K562 (cell line): ENCODE measurements at regions not wholly inside any gene's neighbourhood (a gene's known extent, or its start where the extent isn't known, plus 50 kb on each side); places are given as distances from the start of the nearest gene placed in this dataset.

Experiments
- ATAC-seq: fragments of 200-7000 bp; cut with Tn5 transposase; 3 replicates; pipeline ENCODE4 v1.9.1; 2020; ENCODE audit warnings: moderate library complexity
- BruUV-seq: library from RNA; stranded (reverse); fragments of 400-500 nt; replicated peaks from 2 replicates; lab custom pipeline; 2021; lab: Mats Ljungman, UMichigan
- CTCF ChIA-PET: fragments of 300-600 bp; formaldehyde crosslinking; extraction: SDS; loops from one replicate; lab custom pipeline; 2021; ENCODE audit warnings: low intra/inter-chr PET ratio; lab: Yijun Ruan, JAX
- POLR2A ChIA-PET: fragments of 300-600, 350-650 bp; sonication (Branson Sonifier 250); formaldehyde crosslinking; extraction: SDS; loops from one replicate; lab custom pipeline; 2021; ENCODE audit warnings: antibody characterized with exemption, inconsistent platforms; lab: Yijun Ruan, JAX
- DNase-seq, 4 experiments: peaks; one replicate each; pipeline versions ENCODE4 v3.0.0 to v3.0.0-alpha.2; 2011 to 2018; ENCODE audit warnings: low spot score in 3 of 4, mixed read lengths in 3 of 4; ENCODE audit errors: extremely low read depth in 1 of 4
- FAIRE-seq: peaks from 2 replicates; lab custom pipeline; 2011; peaks lifted over from hg19 to GRCh38; lab: Jason Lieb, UNC
- H2AFZ ChIP-seq: 2 replicates; pipeline ENCODE4 v1.6.0; 2011; ENCODE audit warnings: low read depth, low read length, control low read depth, inconsistent platforms
- H3K27ac ChIP-seq: fragments of 200-600 bp; 3 replicates; pipeline ENCODE4 v1.8.0; 2011; ENCODE audit warnings: low read depth, mild to moderate bottlenecking, control low read depth, inconsistent platforms, low read length, moderate library complexity, mixed read lengths; ENCODE audit errors: extremely low read depth
- H3K27me3 ChIP-seq, 2 experiments: fragments of 300-600 bp in 1 of 2; 2 replicates in 1 of 2; 3 replicates in 1 of 2; pipeline versions ENCODE4 v1.6.0 to v1.8.0; 2011; ENCODE audit warnings: inconsistent platforms in 2 of 2, low read length in 2 of 2, mild to moderate bottlenecking in 1 of 2, mixed read lengths in 1 of 2, moderate library complexity in 1 of 2; ENCODE audit not compliant: control insufficient read depth in 2 of 2, insufficient read depth in 2 of 2
- H3K36me3 ChIP-seq: fragments of 300-600 bp; 3 replicates; pipeline ENCODE4 v1.8.0; 2011; ENCODE audit warnings: mild to moderate bottlenecking, low read length, inconsistent platforms; ENCODE audit not compliant: control insufficient read depth, insufficient read depth
- H3K4me1 ChIP-seq, 2 experiments: fragments of 200-600 bp in 1 of 2; replicated peaks in 1 of 2; 2 replicates in 1 of 2; 3 replicates in 1 of 2; pipeline versions ENCODE4 v1.5.1 to v1.8.0; 2011; ENCODE audit warnings: inconsistent platforms in 2 of 2, low read length in 2 of 2, mild to moderate bottlenecking in 1 of 2, mixed read lengths in 1 of 2, moderate library complexity in 1 of 2; ENCODE audit not compliant: control insufficient read depth in 2 of 2, insufficient read depth in 2 of 2
- H3K4me2 ChIP-seq: 2 replicates; pipeline ENCODE4 v1.6.1; 2011; ENCODE audit warnings: low read length, control low read depth, inconsistent platforms, mixed read lengths; ENCODE audit not compliant: insufficient read depth
- H3K4me3 ChIP-seq: fragments of 200-600 bp; sonication (generic), shearing (Covaris generic); 2 replicates; pipeline ENCODE4 v1.5.1; 2016; ENCODE audit warnings: control low read depth, inconsistent platforms
- H3K79me2 ChIP-seq: fragments of 200-600 bp; 3 replicates; pipeline ENCODE4 v1.8.0; 2011; ENCODE audit warnings: low read length, inconsistent platforms; ENCODE audit not compliant: control insufficient read depth, insufficient read depth
- H3K9ac ChIP-seq, 2 experiments: 2 replicates each; pipeline versions ENCODE4 v1.6.0 to v1.6.1; 2011; ENCODE audit warnings: low read depth in 2 of 2, low read length in 2 of 2, control low read depth in 1 of 2, inconsistent platforms in 1 of 2, mild to moderate bottlenecking in 1 of 2, mixed read lengths in 1 of 2; ENCODE audit not compliant: insufficient read depth in 1 of 2
- H3K9me1 ChIP-seq: one replicate; pipeline ENCODE4 v1.6.0; 2011; ENCODE audit warnings: inconsistent platforms, mild to moderate bottlenecking, low read length, moderate library complexity; ENCODE audit not compliant: control insufficient read depth, insufficient read depth
- H3K9me3 ChIP-seq: replicated peaks from 2 replicates; pipeline ENCODE4 v1.5.1; 2011; ENCODE audit warnings: low read depth, low read length, inconsistent platforms; ENCODE audit not compliant: control insufficient read depth, insufficient read depth
- H4K20me1 ChIP-seq: replicated peaks from 2 replicates; pipeline ENCODE4 v1.6.1; 2011; ENCODE audit warnings: low read length, inconsistent platforms, mixed read lengths; ENCODE audit not compliant: control insufficient read depth, insufficient read depth
- CBFA2T2 ChIP-seq: fragments of 450-650 bp; conservative IDR thresholded peaks from 2 replicates; pipeline ENCODE4 v1.6.1; 2017; ENCODE audit warnings: mild to moderate bottlenecking
- CBFA2T3 ChIP-seq: fragments of 450-650 bp; IDR thresholded peaks from 2 replicates; pipeline ENCODE4 v1.6.1; 2017
- GTF3C2 ChIP-seq: IDR thresholded peaks from 3 replicates; pipeline ENCODE4 v1.6.1; 2011; ENCODE audit warnings: borderline replicate concordance, mild to moderate bottlenecking, moderate library complexity; ENCODE audit not compliant: insufficient read length; ENCODE audit errors: extremely low read depth
- NFE2L1 ChIP-seq: fragments of 450-650 bp; IDR thresholded peaks from 2 replicates; pipeline ENCODE4 v1.6.1; 2016; ENCODE audit warnings: missing genetic modification characterization, low read depth, mild to moderate bottlenecking, missing compliant biosample characterization, moderate library complexity, borderline replicate concordance
- SAP30 ChIP-seq: fragments of 200-600 bp; sonication (generic); IDR thresholded peaks from 2 replicates; pipeline ENCODE4 v1.6.1; 2012; ENCODE audit warnings: borderline replicate concordance, low read depth, mild to moderate bottlenecking, moderate library complexity, low read length, control low read depth, inconsistent platforms; ENCODE audit not compliant: insufficient read depth, poor library complexity, severe bottlenecking
- ZFP36 ChIP-seq: fragments of 150-350 bp; IDR thresholded peaks from 2 replicates; pipeline ENCODE4 v1.6.1; 2018; ENCODE audit warnings: low read length, low read depth; ENCODE audit not compliant: partially characterized antibody
- ZNF146 ChIP-seq: IDR thresholded peaks from one replicate; pipeline ENCODE4 v1.6.1; 2018; ENCODE audit warnings: missing compliant biosample characterization; ENCODE audit not compliant: unreplicated experiment
- ZNF165 ChIP-seq: fragments of 250-450 bp; sonication (Bioruptor Pico); IDR thresholded peaks from 2 replicates; pipeline ENCODE4 v1.4.0; 2020; ENCODE audit warnings: borderline replicate concordance
- ZNF644 ChIP-seq: fragments of 200-800 bp; sonication (Bioruptor generic); IDR thresholded peaks from 2 replicates; pipeline ENCODE4 v1.6.1; 2016; ENCODE audit warnings: low read depth, missing genetic modification characterization, missing compliant biosample characterization
- WGBS: fragments of 100-300 bp; shearing (Covaris generic); methylation state at CpG from one replicate; pipeline ENCODE4 v1.1.6; 2016; ENCODE audit warnings: low coverage, mixed read lengths; ENCODE audit not compliant: insufficient coverage; ENCODE audit errors: missing lambda C conversion rate; 5-methylcytosine and 5-hydroxymethylcytosine counted together
- in situ Hi-C: fragments of 300-500 bp; cut with MboI; formaldehyde crosslinking; loops from 4 replicates; pipeline ENCODE4 v1.15.0; 2018; ENCODE audit warnings: inconsistent platforms, mixed read lengths
- intact Hi-C: fragments of 100-400 bp; cut with micrococcal nuclease; formaldehyde crosslinking; loops from 2 replicates; pipeline ENCODE4 v1.14.2; 2022

GRCh38 chr13:61852116-61852619 is 436.5 kb upstream of the PCDH20 start:
- in situ Hi-C loops: no loop called here
- Histone ChIP-seq H3K36me3 (no peaks in the 10 kb centered on the region), H3K27ac (no peak overlapping the region), H3K4me1 (no peaks in the 10 kb centered on the region), H3K9me3 (no peaks in the 10 kb centered on the region), H3K4me3 (no peak overlapping the region), H3K27me3 (no peaks in the 10 kb centered on the region), H3K9ac (no peak overlapping the region), H4K20me1 (no peaks in the 10 kb centered on the region), H3K79me2 (no peaks in the 10 kb centered on the region)
- ATAC-seq (no peak), DNase-seq (no peak), FAIRE-seq (no peak)
- 0% methylated on average over 5 of the region's 5 CpGs for WGBS
- TF ChIP-seq CBFA2T2: no peak
- no peak for TF ChIP-seq ZNF165 (CRISPR knock-in tag)
- TF ChIP-seq NFE2L1: no peak
- TF ChIP-seq ZNF644 (tag): no peak
- no peak for TF ChIP-seq ZNF146 (CRISPR knock-in tag)
- TF ChIP-seq ZFP36: no peak
- TF ChIP-seq CBFA2T3: no peak
- TF ChIP-seq SAP30: no peak
- no peak for TF ChIP-seq GTF3C2
- TF ChIP-seq, all 486 proteins: peak for 0
- BruUV-seq: no TSS peak
- H2AFZ ChIP-seq: no peak overlapping the region
- no peaks in the 10 kb centered on the region for H3K9me1 ChIP-seq
- intact Hi-C loops: no loop called here
- POLR2A ChIA-PET: no interaction called here
- no peak overlapping the region for H3K4me2 ChIP-seq
- CTCF ChIA-PET: no interaction called here
